NCI-H2107 (cell line): ENCODE measurements at regions not wholly inside any gene's neighbourhood (a gene's known extent, or its start where the extent isn't known, plus 50 kb on each side); places are given as distances from the start of the nearest gene placed in this dataset.
"Not testable (repeated sequence)": the region's sequence is repeated elsewhere in the genome, so short reads cannot be mapped to it uniquely, and the experiment has no call there.

Experiments
- DNase-seq: peaks from one replicate; lab custom pipeline; 2025; lab: John Stamatoyannopoulos, UW

DNA sequence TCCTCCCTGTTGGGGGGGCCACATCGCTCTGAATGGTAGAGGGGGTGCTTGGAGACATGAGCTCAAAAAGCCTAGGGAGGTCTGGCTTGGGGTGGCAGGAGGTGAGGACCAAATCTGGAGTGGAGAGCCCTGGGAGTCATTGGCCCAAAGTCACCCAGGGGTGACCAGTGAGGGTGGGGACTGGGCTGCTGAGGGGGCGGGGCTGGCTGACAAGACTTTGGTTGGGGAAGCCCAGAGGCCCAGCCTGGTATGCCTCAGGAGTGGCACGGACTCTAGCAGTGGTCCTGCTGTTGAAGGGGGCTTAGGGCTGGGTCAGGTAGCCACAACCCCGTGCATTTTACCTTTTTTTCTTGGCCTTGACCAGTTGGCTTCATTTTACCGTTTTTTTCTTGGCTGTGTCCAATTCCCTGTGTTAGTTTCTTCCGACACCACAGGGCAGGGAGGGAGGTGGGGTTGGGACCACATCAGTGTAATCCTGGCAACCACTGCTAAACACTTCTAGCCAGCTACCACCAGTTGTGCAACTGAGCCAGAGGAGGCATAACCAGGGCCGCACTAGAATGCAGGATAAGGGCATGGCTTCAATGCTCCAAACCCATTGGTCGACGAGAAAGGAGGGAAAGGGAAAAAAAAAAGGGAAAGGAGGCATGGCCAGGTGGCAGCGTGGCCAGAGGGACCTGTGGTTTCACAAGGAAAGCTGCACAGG lies 105.3 kb upstream of the C2CD4B start:
- no peak for DNase-seq

DNA sequence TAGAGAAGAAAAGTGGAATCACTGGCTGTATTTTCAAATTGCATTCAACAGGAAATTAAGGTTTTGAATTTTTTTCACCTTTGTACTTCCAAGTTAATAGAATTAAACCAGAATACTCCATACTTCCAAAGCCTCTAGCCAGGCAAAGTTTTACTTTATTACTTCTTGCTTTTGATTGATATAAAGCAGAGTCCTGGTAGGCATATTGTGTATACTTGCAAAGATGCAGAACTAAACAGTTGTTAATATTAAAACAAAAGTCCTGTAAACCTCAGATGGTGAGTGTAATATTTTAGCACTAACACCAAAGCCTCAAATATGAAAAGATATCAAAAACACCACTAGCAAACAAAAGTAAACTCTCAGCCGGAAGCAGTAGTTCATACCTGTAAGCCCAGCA lies 107.2 kb upstream of the C2CD4B start:
- DNase-seq, result no peak

DNA sequence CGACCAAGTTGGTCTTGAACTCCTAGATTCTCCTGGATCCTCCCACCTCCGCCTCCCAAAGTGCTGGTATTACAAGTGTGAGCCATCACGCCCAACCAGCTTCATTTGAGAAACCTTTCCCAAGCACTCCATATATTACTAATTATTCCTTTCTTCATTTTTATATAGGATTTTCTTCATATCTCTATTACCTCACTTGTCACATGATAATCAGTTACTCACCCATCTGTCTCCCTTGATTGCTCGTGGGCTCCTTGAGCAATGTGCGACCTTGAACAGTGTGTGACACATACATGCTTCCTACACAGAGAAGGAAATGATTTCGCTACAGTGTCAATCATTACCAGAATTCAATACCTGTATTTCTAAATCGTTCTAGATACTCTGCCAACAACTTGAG lies 110.7 kb upstream of the C2CD4B start:
- no peak for DNase-seq

GRCh38 chr15:62277816-62278394 lies 112.8 kb upstream of the C2CD4B start:
- DNase-seq, result no peak

GRCh38 chr15:62278534-62278933 lies 113.4 kb upstream of the C2CD4B start:
- no peak for DNase-seq

GRCh38 chr15:62279041-62279440 lies 114.0 kb upstream of the C2CD4B start:
- DNase-seq, result no peak

GRCh38 chr15:62280625-62281024 lies 115.5 kb upstream of the C2CD4B start:
- no peak for DNase-seq

GRCh38 chr15:62281801-62282200 lies 116.7 kb upstream of the C2CD4B start:
- not testable (repeated sequence) for DNase-seq

GRCh38 chr15:62287066-62287857 lies 122.2 kb upstream of the C2CD4B start:
- no peak for DNase-seq

GRCh38 chr15:62288361-62289017 lies 123.4 kb upstream of the C2CD4B start:
- DNase-seq, result no peak

GRCh38 chr15:62291262-62291661 lies 126.2 kb upstream of the C2CD4B start:
- no peak for DNase-seq

DNA sequence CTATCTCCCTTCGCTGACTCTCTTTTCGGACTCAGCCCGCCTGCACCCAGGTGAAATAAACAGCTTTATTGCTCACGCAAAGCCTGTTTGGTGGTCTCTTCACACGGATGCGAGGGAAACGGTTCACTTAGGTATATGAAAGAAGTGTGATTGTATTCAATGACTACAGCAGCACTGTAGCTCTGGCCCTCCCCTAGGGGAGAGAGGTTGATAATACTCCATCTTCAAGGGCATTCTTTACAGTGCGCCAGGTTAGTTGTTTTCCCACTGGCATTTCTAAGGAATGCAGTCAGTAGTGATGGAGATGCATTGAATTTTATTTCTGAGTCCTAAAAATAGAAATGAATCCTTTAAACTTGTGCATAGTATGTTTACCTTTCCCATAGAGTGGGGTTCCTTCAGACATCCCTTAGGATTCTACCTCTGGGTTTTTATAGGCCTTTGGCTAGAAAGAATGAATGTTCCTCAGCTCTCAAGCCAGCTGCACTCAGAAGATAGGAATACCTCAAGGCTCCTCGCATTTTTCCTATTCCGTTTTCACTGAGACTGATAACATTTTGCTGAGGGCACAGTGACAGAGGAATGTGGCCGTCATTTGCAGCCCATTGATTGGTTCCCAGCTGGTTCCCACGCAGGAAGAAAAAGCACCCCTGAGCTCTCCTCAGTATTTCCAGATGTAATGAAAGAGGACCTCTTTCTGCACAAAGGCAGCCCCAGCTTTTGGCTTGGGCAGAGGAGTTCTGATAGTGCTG lies 131.8 kb upstream of the C2CD4B start:
- DNase-seq, result no peak

GRCh38 chr15:62297522-62297921 lies 132.4 kb upstream of the C2CD4B start:
- no peak for DNase-seq

DNA sequence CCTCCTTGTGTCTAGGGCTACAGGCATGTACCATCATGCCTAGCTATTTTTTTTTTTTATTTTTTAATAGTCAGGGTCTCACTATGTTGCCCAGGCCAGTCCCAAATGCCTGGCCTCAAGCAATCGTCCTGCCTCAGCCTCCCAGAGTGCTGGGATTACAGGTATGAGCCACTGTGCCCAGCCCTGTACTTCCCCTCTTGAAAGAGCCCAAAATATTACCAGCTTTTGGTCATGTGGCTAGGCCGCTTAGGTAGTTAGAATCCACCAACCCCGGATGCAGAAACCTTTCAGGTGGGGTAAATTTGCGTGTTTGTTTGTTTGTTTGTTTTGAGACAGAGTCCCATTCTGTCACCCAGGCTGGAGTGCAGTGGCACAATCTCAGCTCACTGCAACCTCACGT lies 132.8 kb upstream of the C2CD4B start:
- DNase-seq, result no peak

- no peak for DNase-seq
Observed at GRCh38 chr15:62298811-62299210, 133.7 kb upstream of the C2CD4B start.

- no peak for DNase-seq
Observed at GRCh38 chr15:62299541-62299940, 134.5 kb upstream of the C2CD4B start.

GRCh38 chr15:62301993-62302675 lies 137.0 kb upstream of the C2CD4B start:
- DNase-seq, result no peak

- DNase-seq, result peak; percentile 3
Observed at GRCh38 chr15:62306851-62307504, 141.9 kb upstream of the C2CD4B start.

DNA sequence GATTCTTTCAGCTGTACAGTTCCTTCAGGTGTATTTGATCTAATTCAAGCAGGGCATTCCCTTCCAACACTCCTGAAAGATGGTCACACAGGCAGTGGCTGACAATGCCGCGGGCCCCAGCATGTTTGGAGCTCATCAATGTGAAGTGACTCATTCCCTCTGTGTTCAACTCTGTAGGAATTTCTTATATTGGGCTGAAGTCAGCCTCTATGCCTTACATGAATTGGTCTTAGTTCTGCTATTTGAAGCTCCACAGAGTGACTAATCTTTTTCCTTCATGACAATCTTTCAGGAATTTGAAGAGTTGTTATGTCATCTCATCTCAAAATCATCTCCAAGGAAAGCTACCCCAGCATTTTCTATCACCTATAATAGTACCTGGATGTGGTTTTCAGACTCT lies 142.5 kb upstream of the C2CD4B start:
- DNase-seq, result no peak

- DNase-seq, result no peak
Observed at GRCh38 chr15:62316413-62317060, 151.5 kb upstream of the C2CD4B start.
